GM12864 (cell line): ENCODE measurements at regions not wholly inside any gene's neighbourhood (a gene's known extent, or its start where the extent isn't known, plus 50 kb on each side); places are given as distances from the start of the nearest gene placed in this dataset.

Experiments
- DNase-seq: peaks from one replicate; pipeline ENCODE4 v3.0.0-alpha.2; 2011; ENCODE audit warnings: low read depth
- H3K4me3 ChIP-seq: 2 replicates; pipeline ENCODE4 v1.5.1; 2011; ENCODE audit warnings: mild to moderate bottlenecking, low read depth, low read length, control low read depth
- CTCF ChIP-seq: IDR thresholded peaks from 2 replicates; pipeline ENCODE4 v1.5.1; 2011; ENCODE audit warnings: low read depth, mild to moderate bottlenecking, moderate library complexity, low read length, control low read depth, inconsistent platforms; ENCODE audit errors: missing control alignments

GRCh38 chr4:123835831-123836590, 439.4 kb downstream of the SPRY1 start:
- no peak for DNase-seq
- H3K4me3 ChIP-seq = no peak overlapping the region
- TF ChIP-seq CTCF = no peak

GRCh38 chr4:123836851-123837595, 440.4 kb downstream of the SPRY1 start:
- DNase-seq = no peak
- TF ChIP-seq CTCF = no peak
- H3K4me3 ChIP-seq = no peak overlapping the region

DNA sequence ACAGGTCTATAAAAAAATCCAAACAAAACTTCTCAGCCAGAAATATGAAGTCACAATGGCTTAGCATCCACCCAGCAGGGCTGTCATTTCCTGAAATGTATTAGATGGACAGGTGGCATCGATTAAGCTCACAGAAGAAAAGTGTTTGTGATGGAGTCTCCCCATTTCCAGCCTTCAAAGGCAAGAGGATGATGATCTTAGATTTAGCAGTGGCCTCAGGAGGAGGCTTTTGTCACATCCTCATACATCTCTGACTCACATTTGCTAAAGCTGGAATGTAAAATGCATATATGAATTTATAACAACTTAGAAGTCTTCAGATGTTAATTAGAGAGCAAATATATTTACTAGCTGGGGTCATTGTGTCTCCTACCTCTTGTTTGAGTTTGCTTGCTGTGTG, 441.9 kb downstream of the SPRY1 start:
- no peak for TF ChIP-seq CTCF
- H3K4me3 ChIP-seq = no peak overlapping the region
- DNase-seq = no peak

DNA sequence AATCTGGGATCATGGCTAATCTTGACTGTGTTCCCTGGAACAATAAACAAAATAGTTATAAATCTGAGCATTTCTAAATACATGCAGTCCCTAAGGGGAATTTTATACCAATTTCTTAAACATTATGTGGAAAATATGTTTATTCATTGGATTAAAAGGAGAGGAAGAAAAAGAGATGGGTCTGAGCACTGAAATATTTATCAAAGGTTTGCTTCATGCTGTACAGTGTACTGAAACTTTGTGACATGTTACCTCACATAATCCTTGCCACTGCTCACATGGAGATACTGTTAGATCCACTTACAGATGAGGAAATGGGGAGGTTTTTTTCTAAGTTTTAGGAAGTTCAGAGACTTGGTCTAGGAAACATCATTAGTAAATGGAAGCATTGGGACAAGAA, 443.6 kb downstream of the SPRY1 start:
- no peak overlapping the region for H3K4me3 ChIP-seq
- TF ChIP-seq CTCF = no peak
- DNase-seq = no peak

DNA sequence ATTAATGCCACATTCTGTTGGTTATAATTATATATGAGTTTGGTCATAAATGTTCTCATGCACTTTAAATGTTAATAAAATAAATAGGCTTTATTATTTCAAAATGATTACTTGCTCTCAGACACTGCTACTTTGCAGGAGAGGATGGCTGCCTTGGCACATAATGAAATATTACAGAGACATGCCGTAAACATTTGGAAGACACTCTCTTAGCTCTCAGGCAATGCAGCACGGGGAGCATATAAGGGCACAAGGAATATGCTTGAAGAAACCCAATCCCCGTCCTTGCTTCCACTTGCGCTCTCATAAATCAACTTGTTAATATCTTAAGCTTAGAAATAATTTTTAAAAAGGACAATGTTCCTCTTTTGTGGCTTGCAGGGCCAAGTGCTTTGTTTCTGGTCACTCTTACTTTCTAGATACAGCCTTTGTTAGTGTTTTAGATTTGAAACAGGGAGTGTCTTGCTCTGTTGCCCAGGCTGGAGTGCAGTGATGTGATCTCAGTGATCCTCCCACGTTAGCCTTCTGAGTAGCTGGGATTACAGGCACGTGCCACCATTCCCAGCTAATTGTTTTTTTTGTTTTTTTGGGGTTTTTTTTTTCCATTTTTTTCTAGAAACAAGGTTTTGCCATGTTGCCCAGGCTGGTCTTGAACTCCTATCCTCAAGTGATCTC, 445.0 kb downstream of the SPRY1 start:
- no peak for DNase-seq
- no peak overlapping the region for H3K4me3 ChIP-seq
- TF ChIP-seq CTCF = no peak

- DNase-seq = no peak
- no peak for TF ChIP-seq CTCF
- no peak overlapping the region for H3K4me3 ChIP-seq
Measured at GRCh38 chr4:123843137-123843536, 446.5 kb downstream of the SPRY1 start.

- no peak for DNase-seq
- TF ChIP-seq CTCF = no peak
Measured at GRCh38 chr4:123844374-123844773, 447.8 kb downstream of the SPRY1 start.

More at GRCh38 chr4:123844374-123844773, 447.8 kb downstream of the SPRY1 start:
- H3K4me3 ChIP-seq = no peak overlapping the region
